ENCODE measurements at regions not wholly inside any gene's neighbourhood (a gene's known extent, or its start where the extent isn't known, plus 50 kb on each side); places are given as distances from the start of the nearest gene placed in this dataset.

DNA sequence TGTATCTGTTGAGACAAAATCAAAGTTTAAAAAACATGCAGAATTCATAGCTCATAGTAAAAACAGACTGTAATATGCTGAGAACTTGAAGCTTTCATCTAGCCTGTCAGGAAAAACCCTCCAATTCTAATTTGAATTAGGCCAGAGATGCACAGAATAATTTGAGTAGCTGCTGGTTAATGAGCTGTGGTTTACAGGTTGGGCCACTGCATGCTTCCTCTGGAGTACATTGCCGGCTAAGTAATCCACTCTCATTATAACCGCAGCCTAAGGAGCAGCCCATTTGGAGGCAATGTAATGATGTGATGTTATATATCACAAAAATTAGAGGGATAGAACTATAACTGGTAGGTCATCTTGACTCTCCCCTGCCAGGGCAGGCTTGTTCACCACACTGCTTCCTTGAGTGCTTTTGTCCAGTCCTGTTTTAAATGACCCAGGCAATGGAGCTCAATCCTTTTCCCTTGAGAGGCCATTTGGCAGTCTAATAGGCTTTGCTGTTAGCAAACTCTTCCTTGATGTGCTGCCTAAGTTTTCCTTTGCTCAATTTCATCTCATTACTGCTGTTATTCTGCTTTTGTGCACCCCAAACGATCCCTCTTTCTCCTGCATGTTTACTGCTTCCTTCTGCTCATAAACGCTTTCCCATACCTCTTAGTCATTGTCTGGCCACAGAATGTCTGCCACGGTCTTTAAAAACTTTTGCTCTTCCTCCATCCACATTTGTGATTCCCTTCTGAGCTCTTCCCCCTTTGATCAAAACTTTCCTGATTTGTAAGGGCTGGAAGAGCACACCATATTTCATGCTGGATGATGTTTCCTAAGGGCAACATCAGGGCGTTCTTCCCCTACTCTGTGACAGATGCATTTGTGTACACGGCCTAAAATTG is 230.9 kb downstream of the C4orf33 start:
- peaks cover 0 to 4% (median 0%) of the 10 kb centered on the region in 7 donors for H3K9me3 Mint-ChIP-seq
- no peak for ATAC-seq (ENCODE audit: low read depth in 2 of 2)

GRCh38 chr4:129327637-129328036 is 231.7 kb downstream of the C4orf33 start:
- Histone ChIP-seq H3K4me1 (ENCODE audit: control insufficient read depth, insufficient read depth, low read length, poor library complexity, severe bottlenecking) (no peaks in the 10 kb centered on the region), H3K27me3 (ENCODE audit: control insufficient read depth, insufficient read depth, low read length) (no peaks in the 10 kb centered on the region), H3K9me3 (ENCODE audit: control insufficient read depth in 2 of 2, low read length in 2 of 2) (no peaks in the 10 kb centered on the region), H3K36me3 (ENCODE audit: control insufficient read depth, insufficient read depth, low read length) (no peaks in the 10 kb centered on the region), H3K4me3 (ENCODE audit: low read depth, low read length) (no peak overlapping the region), H3K27ac (ENCODE audit: insufficient read depth, low read length, poor library complexity, severe bottlenecking) (no peak overlapping the region)
- no peak for DNase-seq
- H3K36me3 Mint-ChIP-seq: no peaks in the 10 kb centered on the region
- no peaks in the 10 kb centered on the region for H3K4me1 Mint-ChIP-seq
- H3K4me3 Mint-ChIP-seq: no peak overlapping the region
- no peak overlapping the region for H3K27ac Mint-ChIP-seq
- peaks cover 0 to 4% (median 0%) of the 10 kb centered on the region in 7 donors for H3K9me3 Mint-ChIP-seq
- H3K27me3 Mint-ChIP-seq: no peaks in the 10 kb centered on the region
- ATAC-seq (ENCODE audit: low read depth in 2 of 2): no peak

More for the DNA sequence above, 230.9 kb downstream of the C4orf33 start:
- Histone ChIP-seq H3K4me1 (ENCODE audit: control insufficient read depth, insufficient read depth, low read length, poor library complexity, severe bottlenecking) (no peaks in the 10 kb centered on the region), H3K4me3 (ENCODE audit: low read depth, low read length) (no peak overlapping the region), H3K27me3 (ENCODE audit: control insufficient read depth, insufficient read depth, low read length) (no peaks in the 10 kb centered on the region), H3K27ac (ENCODE audit: insufficient read depth, low read length, poor library complexity, severe bottlenecking) (no peak overlapping the region), H3K9me3 (ENCODE audit: control insufficient read depth in 2 of 2, low read length in 2 of 2) (no peaks in the 10 kb centered on the region), H3K36me3 (ENCODE audit: control insufficient read depth, insufficient read depth, low read length) (no peaks in the 10 kb centered on the region)
- no peak overlapping the region for H3K4me3 Mint-ChIP-seq
- no peaks in the 10 kb centered on the region for H3K27me3 Mint-ChIP-seq
- H3K36me3 Mint-ChIP-seq: no peaks in the 10 kb centered on the region
- H3K27ac Mint-ChIP-seq: no peak overlapping the region
- H3K4me1 Mint-ChIP-seq: no peaks in the 10 kb centered on the region
- no peak for DNase-seq

DNA sequence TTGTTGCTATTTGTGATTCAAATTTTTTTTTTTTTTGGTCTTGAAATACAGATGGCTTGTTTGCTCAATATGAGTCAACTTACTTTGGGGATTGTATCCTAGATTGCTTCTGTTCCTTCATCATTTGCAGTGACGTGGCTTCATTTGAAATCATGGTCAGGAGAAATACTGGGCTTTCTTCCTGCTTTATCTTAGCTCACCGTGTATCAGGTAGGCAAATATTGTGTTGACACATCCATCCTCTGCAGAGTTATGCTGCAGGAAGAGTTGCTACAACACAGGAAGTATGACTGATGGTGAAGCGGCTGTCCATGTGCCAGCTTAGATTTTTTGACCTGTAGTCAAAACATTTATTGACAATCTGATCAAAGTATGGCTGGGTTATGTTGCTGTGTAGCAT is 232.2 kb downstream of the C4orf33 start:
- no peak for ATAC-seq (ENCODE audit: low read depth in 2 of 2)
- H3K27ac Mint-ChIP-seq: no peak overlapping the region
- Histone ChIP-seq H3K4me3 (ENCODE audit: low read depth, low read length) (no peak overlapping the region), H3K27me3 (ENCODE audit: control insufficient read depth, insufficient read depth, low read length) (no peaks in the 10 kb centered on the region), H3K36me3 (ENCODE audit: control insufficient read depth, insufficient read depth, low read length) (no peaks in the 10 kb centered on the region), H3K4me1 (ENCODE audit: control insufficient read depth, insufficient read depth, low read length, poor library complexity, severe bottlenecking) (no peaks in the 10 kb centered on the region), H3K27ac (ENCODE audit: insufficient read depth, low read length, poor library complexity, severe bottlenecking) (no peak overlapping the region), H3K9me3 (ENCODE audit: control insufficient read depth in 2 of 2, low read length in 2 of 2) (no peaks in the 10 kb centered on the region)
- no peaks in the 10 kb centered on the region for H3K27me3 Mint-ChIP-seq
- no peak for DNase-seq
- no peak overlapping the region for H3K4me3 Mint-ChIP-seq
- no peaks in the 10 kb centered on the region for H3K4me1 Mint-ChIP-seq
- H3K9me3 Mint-ChIP-seq: peaks cover 0 to 4% (median 0%) of the 10 kb centered on the region in 7 donors
- H3K36me3 Mint-ChIP-seq: no peaks in the 10 kb centered on the region

DNA sequence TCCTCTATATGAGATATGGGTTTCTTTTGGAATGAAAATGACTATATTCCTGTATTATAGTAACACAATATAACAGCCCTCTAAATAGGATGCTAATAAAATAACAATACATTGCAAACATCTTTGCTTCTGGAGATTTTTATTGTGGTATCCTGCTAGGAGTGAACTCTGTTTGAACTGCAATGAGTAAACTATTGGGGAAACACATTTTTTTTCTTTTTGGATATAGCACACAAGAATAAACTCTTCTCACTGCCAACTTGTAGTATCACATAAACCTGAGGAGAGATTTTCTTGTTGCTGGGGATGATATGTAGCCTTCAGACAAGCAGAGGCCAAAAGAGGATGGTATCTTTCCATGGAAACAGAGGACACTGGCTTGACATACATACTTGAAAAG is 238.2 kb downstream of the C4orf33 start:
- H3K27me3 ChIP-seq (ENCODE audit: control insufficient read depth, insufficient read depth, low read length): no peaks in the 10 kb centered on the region
- no peak overlapping the region for H3K27ac ChIP-seq (ENCODE audit: insufficient read depth, low read length, poor library complexity, severe bottlenecking)
- Mint-ChIP-seq H3K36me3 (no peaks in the 10 kb centered on the region), H3K4me3 (no peak overlapping the region), H3K9me3 (peaks cover 0 to 4% (median 0%) of the 10 kb centered on the region in 7 donors), H3K4me1 (no peaks in the 10 kb centered on the region), H3K27ac (no peak overlapping the region), H3K27me3 (no peaks in the 10 kb centered on the region)
- ATAC-seq (ENCODE audit: low read depth in 2 of 2) (no peak), DNase-seq (no peak)
- H3K4me1 ChIP-seq (ENCODE audit: control insufficient read depth, insufficient read depth, low read length, poor library complexity, severe bottlenecking): no peaks in the 10 kb centered on the region
- no peaks in the 10 kb centered on the region for H3K9me3 ChIP-seq (ENCODE audit: control insufficient read depth in 2 of 2, low read length in 2 of 2)
- no peak overlapping the region for H3K4me3 ChIP-seq (ENCODE audit: low read depth, low read length)
- no peaks in the 10 kb centered on the region for H3K36me3 ChIP-seq (ENCODE audit: control insufficient read depth, insufficient read depth, low read length)

DNA sequence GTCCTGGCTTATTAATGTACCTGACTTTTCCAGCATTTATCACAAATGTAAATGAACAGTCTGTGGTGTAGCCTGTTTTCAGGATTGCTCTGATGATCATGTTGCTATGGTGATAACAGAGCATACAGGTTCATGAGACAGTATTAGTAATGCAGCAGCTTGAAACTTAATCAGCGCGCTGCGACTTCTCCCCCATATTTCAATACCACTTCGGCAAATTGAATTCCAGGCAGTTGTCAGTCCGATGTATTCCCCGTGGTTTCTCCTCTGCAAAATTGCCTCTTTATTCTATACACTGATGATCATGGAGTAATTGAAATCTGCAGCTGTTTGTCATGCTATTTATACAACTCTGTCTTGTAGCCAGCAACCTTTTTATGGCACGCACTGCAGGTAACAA is 239.3 kb downstream of the C4orf33 start:
- no peak overlapping the region for H3K4me3 Mint-ChIP-seq
- Histone ChIP-seq H3K9me3 (ENCODE audit: control insufficient read depth in 2 of 2, low read length in 2 of 2) (no peaks in the 10 kb centered on the region), H3K36me3 (ENCODE audit: control insufficient read depth, insufficient read depth, low read length) (no peaks in the 10 kb centered on the region), H3K4me1 (ENCODE audit: control insufficient read depth, insufficient read depth, low read length, poor library complexity, severe bottlenecking) (no peaks in the 10 kb centered on the region), H3K27me3 (ENCODE audit: control insufficient read depth, insufficient read depth, low read length) (no peaks in the 10 kb centered on the region), H3K4me3 (ENCODE audit: low read depth, low read length) (no peak overlapping the region), H3K27ac (ENCODE audit: insufficient read depth, low read length, poor library complexity, severe bottlenecking) (no peak overlapping the region)
- H3K27ac Mint-ChIP-seq: no peak overlapping the region
- peaks cover 0 to 4% (median 0%) of the 10 kb centered on the region in 7 donors for H3K9me3 Mint-ChIP-seq
- H3K4me1 Mint-ChIP-seq: no peaks in the 10 kb centered on the region
- ATAC-seq (ENCODE audit: low read depth in 2 of 2) (no peak), DNase-seq (no peak)
- H3K36me3 Mint-ChIP-seq: no peaks in the 10 kb centered on the region
- no peaks in the 10 kb centered on the region for H3K27me3 Mint-ChIP-seq

DNA sequence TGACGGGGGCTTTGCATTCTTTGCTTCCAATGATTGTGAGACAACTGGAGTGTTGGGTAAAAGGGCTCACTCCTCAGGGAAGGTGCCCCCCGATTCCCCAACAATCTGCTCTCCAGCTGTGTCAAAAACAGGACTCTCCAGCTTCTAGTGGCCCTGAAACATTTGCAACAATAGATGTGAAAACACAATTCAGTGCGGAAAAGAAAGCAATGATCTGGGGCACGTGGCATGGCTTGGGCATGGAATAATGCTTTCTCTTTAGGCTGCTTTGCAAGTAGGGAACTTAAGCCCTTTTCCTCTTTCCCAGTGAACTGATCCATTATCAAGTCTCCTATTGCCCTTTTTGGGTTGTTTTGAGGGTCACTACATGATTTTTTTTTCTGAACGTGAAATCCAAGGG is 239.9 kb downstream of the C4orf33 start:
- Mint-ChIP-seq H3K27ac (no peak overlapping the region), H3K4me3 (no peak overlapping the region), H3K4me1 (no peaks in the 10 kb centered on the region), H3K9me3 (peaks cover 0 to 4% (median 0%) of the 10 kb centered on the region in 7 donors), H3K27me3 (no peaks in the 10 kb centered on the region), H3K36me3 (no peaks in the 10 kb centered on the region)
- no peak for ATAC-seq (ENCODE audit: low read depth in 2 of 2)
- no peak overlapping the region for H3K27ac ChIP-seq (ENCODE audit: insufficient read depth, low read length, poor library complexity, severe bottlenecking)
- no peaks in the 10 kb centered on the region for H3K9me3 ChIP-seq (ENCODE audit: control insufficient read depth in 2 of 2, low read length in 2 of 2)
- H3K27me3 ChIP-seq (ENCODE audit: control insufficient read depth, insufficient read depth, low read length): no peaks in the 10 kb centered on the region
- H3K36me3 ChIP-seq (ENCODE audit: control insufficient read depth, insufficient read depth, low read length): no peaks in the 10 kb centered on the region
- DNase-seq: no peak
- no peaks in the 10 kb centered on the region for H3K4me1 ChIP-seq (ENCODE audit: control insufficient read depth, insufficient read depth, low read length, poor library complexity, severe bottlenecking)
- no peak overlapping the region for H3K4me3 ChIP-seq (ENCODE audit: low read depth, low read length)

- Mint-ChIP-seq H3K4me3 (no peak overlapping the region), H3K36me3 (no peaks in the 10 kb centered on the region), H3K9me3 (peaks cover 0 to 4% (median 0%) of the 10 kb centered on the region in 7 donors), H3K4me1 (no peaks in the 10 kb centered on the region), H3K27me3 (no peaks in the 10 kb centered on the region), H3K27ac (no peak overlapping the region)
- ATAC-seq (ENCODE audit: low read depth in 2 of 2) (no peak), DNase-seq (no peak)
- Histone ChIP-seq H3K27ac (ENCODE audit: insufficient read depth, low read length, poor library complexity, severe bottlenecking) (no peak overlapping the region), H3K27me3 (ENCODE audit: control insufficient read depth, insufficient read depth, low read length) (no peaks in the 10 kb centered on the region), H3K4me1 (ENCODE audit: control insufficient read depth, insufficient read depth, low read length, poor library complexity, severe bottlenecking) (no peaks in the 10 kb centered on the region), H3K36me3 (ENCODE audit: control insufficient read depth, insufficient read depth, low read length) (no peaks in the 10 kb centered on the region), H3K4me3 (ENCODE audit: low read depth, low read length) (no peak overlapping the region), H3K9me3 (ENCODE audit: control insufficient read depth in 2 of 2, low read length in 2 of 2) (no peaks in the 10 kb centered on the region)
These were observed 240.7 kb downstream of the C4orf33 start for GRCh38 chr4:129336457-129337227.

All from CD4-positive, CD25-positive, alpha-beta regulatory T cell (primary cell).